ENCODE measurements at regions not wholly inside any gene's neighbourhood (a gene's known extent, or its start where the extent isn't known, plus 50 kb on each side); places are given as distances from the start of the nearest gene placed in this dataset.
A peak's percentile ranks its signal among the peaks of the same experiment; 100 is the strongest.
"Not testable (repeated sequence)": the region's sequence is repeated elsewhere in the genome, so short reads cannot be mapped to it uniquely, and the experiment has no call there.

- not testable (repeated sequence) for H3K4me3 Mint-ChIP-seq
Observed at GRCh38 chr14:105704492-105704891, 178.1 kb downstream of the TMEM121 start.

GRCh38 chr14:105705512-105705861, 179.1 kb downstream of the TMEM121 start:
- peaks cover 21% of the 10 kb centered on the region for H3K36me3 Mint-ChIP-seq
- H3K27me3 Mint-ChIP-seq, H3K9me3 Mint-ChIP-seq, ATAC-seq: not testable (repeated sequence)
- H3K4me1 Mint-ChIP-seq = peaks cover 55% of the 10 kb centered on the region
- H3K27ac Mint-ChIP-seq = peak overlapping the region; percentile 88
- peak overlapping the region; percentile 80 for H3K4me3 Mint-ChIP-seq

More at GRCh38 chr14:105704492-105704891, 178.1 kb downstream of the TMEM121 start:
- ATAC-seq, H3K27me3 Mint-ChIP-seq, H3K27ac Mint-ChIP-seq, H3K9me3 Mint-ChIP-seq: not testable (repeated sequence)
- H3K36me3 Mint-ChIP-seq = peaks cover 21% of the 10 kb centered on the region
- H3K4me1 Mint-ChIP-seq = peaks cover 64% of the 10 kb centered on the region

GRCh38 chr14:105705862-105706700, 179.7 kb downstream of the TMEM121 start:
- Mint-ChIP-seq H3K36me3 (peaks cover 21% of the 10 kb centered on the region), H3K27ac (peak overlapping the region; percentile 88), H3K4me3 (peak overlapping the region; percentile 80), H3K4me1 (peaks cover 49% of the 10 kb centered on the region)
- ATAC-seq = peak; percentile 88
- not testable (repeated sequence) for H3K27me3 Mint-ChIP-seq, H3K9me3 Mint-ChIP-seq

GRCh38 chr14:105706701-105707019, 180.3 kb downstream of the TMEM121 start:
- peaks cover 21% of the 10 kb centered on the region for H3K36me3 Mint-ChIP-seq

GRCh38 chr14:105707099-105707498, 180.7 kb downstream of the TMEM121 start:
- not testable (repeated sequence) for H3K9me3 Mint-ChIP-seq, H3K27me3 Mint-ChIP-seq, ATAC-seq
- peaks cover 39% of the 10 kb centered on the region for H3K4me1 Mint-ChIP-seq
- peak overlapping the region; percentile 80 for H3K4me3 Mint-ChIP-seq
- H3K27ac Mint-ChIP-seq = peak overlapping the region; percentile 88
- peaks cover 21% of the 10 kb centered on the region for H3K36me3 Mint-ChIP-seq

More at GRCh38 chr14:105706701-105707019, 180.3 kb downstream of the TMEM121 start:
- not testable (repeated sequence) for H3K9me3 Mint-ChIP-seq, H3K27me3 Mint-ChIP-seq, ATAC-seq
- peaks cover 44% of the 10 kb centered on the region for H3K4me1 Mint-ChIP-seq
- peak overlapping the region; percentile 80 for H3K4me3 Mint-ChIP-seq
- peak overlapping the region; percentile 88 for H3K27ac Mint-ChIP-seq

- Mint-ChIP-seq H3K36me3 (peaks cover 21% of the 10 kb centered on the region), H3K4me3 (peak overlapping the region; percentile 80), H3K4me1 (peaks cover 34% of the 10 kb centered on the region), H3K27ac (peak overlapping the region; percentile 88)
- H3K27me3 Mint-ChIP-seq, H3K9me3 Mint-ChIP-seq, ATAC-seq: not testable (repeated sequence)
Observed at GRCh38 chr14:105707723-105708151, 181.4 kb downstream of the TMEM121 start.

GRCh38 chr14:105708251-105709134, 182.1 kb downstream of the TMEM121 start:
- Mint-ChIP-seq H3K4me1 (peaks cover 33% of the 10 kb centered on the region), H3K27ac (peak overlapping the region; percentile 88), H3K4me3 (peak overlapping the region; percentile 80), H3K36me3 (peaks cover 21% of the 10 kb centered on the region)
- peak; percentile 47 for ATAC-seq
- H3K27me3 Mint-ChIP-seq, H3K9me3 Mint-ChIP-seq: not testable (repeated sequence)

- peaks cover 33% of the 10 kb centered on the region for H3K4me1 Mint-ChIP-seq
- H3K27me3 Mint-ChIP-seq = no peaks in the 10 kb centered on the region
- peaks cover 8% of the 10 kb centered on the region for H3K9me3 Mint-ChIP-seq
- H3K4me3 Mint-ChIP-seq = peak overlapping the region; percentile 80
- peak overlapping the region; percentile 88 for H3K27ac Mint-ChIP-seq
- peaks cover 21% of the 10 kb centered on the region for H3K36me3 Mint-ChIP-seq
- peak; percentile 1 for ATAC-seq
Observed at GRCh38 chr14:105709281-105710118, 183.1 kb downstream of the TMEM121 start.

GRCh38 chr14:105710119-105711043, 184.0 kb downstream of the TMEM121 start:
- Mint-ChIP-seq H3K27ac (peak overlapping the region; percentile 88), H3K9me3 (peaks cover 3% of the 10 kb centered on the region)

GRCh38 chr14:105711044-105711620, 184.7 kb downstream of the TMEM121 start:
- no peak for ATAC-seq
- Mint-ChIP-seq H3K36me3 (peaks cover 8% of the 10 kb centered on the region), H3K27me3 (no peaks in the 10 kb centered on the region), H3K9me3 (no peaks in the 10 kb centered on the region), H3K4me1 (peaks cover 19% of the 10 kb centered on the region), H3K4me3 (no peak overlapping the region), H3K27ac (peak overlapping the region; percentile 86)

More at GRCh38 chr14:105710119-105711043, 184.0 kb downstream of the TMEM121 start:
- Mint-ChIP-seq H3K36me3 (peaks cover 16% of the 10 kb centered on the region), H3K4me3 (peak overlapping the region; percentile 80), H3K4me1 (peaks cover 27% of the 10 kb centered on the region), H3K27me3 (no peaks in the 10 kb centered on the region)
- ATAC-seq = no peak

GRCh38 chr14:105711841-105712460, 185.6 kb downstream of the TMEM121 start:
- H3K27ac Mint-ChIP-seq = peak overlapping the region; percentile 86
- no peak for ATAC-seq

GRCh38 chr14:105712670-105713069, 186.3 kb downstream of the TMEM121 start:
- H3K36me3 Mint-ChIP-seq, H3K4me1 Mint-ChIP-seq, H3K9me3 Mint-ChIP-seq, H3K27me3 Mint-ChIP-seq: not testable (repeated sequence)
- H3K27ac Mint-ChIP-seq = peak overlapping the region; percentile 86
- peak overlapping the region; percentile 79 for H3K4me3 Mint-ChIP-seq
- peak; percentile 76 for ATAC-seq

More at GRCh38 chr14:105711841-105712460, 185.6 kb downstream of the TMEM121 start:
- Mint-ChIP-seq H3K27me3 (no peaks in the 10 kb centered on the region), H3K4me1 (peaks cover 11% of the 10 kb centered on the region), H3K9me3 (no peaks in the 10 kb centered on the region), H3K36me3 (peaks cover 7% of the 10 kb centered on the region), H3K4me3 (peak overlapping the region; percentile 79)

- ATAC-seq, H3K27me3 Mint-ChIP-seq, H3K9me3 Mint-ChIP-seq, H3K36me3 Mint-ChIP-seq, H3K4me1 Mint-ChIP-seq: not testable (repeated sequence)
- H3K4me3 Mint-ChIP-seq = peak overlapping the region; percentile 79
- H3K27ac Mint-ChIP-seq = peak overlapping the region; percentile 86
Observed at GRCh38 chr14:105713160-105713559, 186.8 kb downstream of the TMEM121 start.

Data from stimulated activated memory B cell treated with anti-CD40 and anti-IgM and Interleukin-4, amounts not matched to agents 10 μg/mL and 1 μg/mL and 100 μg/mL, for 72 hours (primary cell).